Right atrium auricular region (tissue), 2 donors: ENCODE measurements at regions not wholly inside any gene's neighbourhood (a gene's known extent, or its start where the extent isn't known, plus 50 kb on each side); places are given as distances from the start of the nearest gene placed in this dataset.

ENCODE experiments used
- DNase-seq: peaks from one replicate; pipeline ENCODE4 v3.0.0-alpha.2; 2019; ENCODE audit warnings: low spot score
- H3K27ac ChIP-seq, 2 donors: fragments of 200-600 bp; sonication (generic); 1 replicate in 1 of 2; 2 replicates in 1 of 2; pipeline ENCODE4 v1.5.1; 2016 to 2019
- H3K27me3 ChIP-seq, 2 donors: fragments of 200-600 bp; sonication (generic); one replicate each; pipeline versions ENCODE4 v1.5.1 to v1.6.0; 2017 to 2019
- H3K36me3 ChIP-seq: fragments of 200-600 bp; sonication (generic); one replicate; pipeline ENCODE4 v1.5.1; 2016
- H3K4me1 ChIP-seq, 2 donors: fragments of 200-600 bp; sonication (generic); one replicate each; pipeline versions ENCODE4 v1.5.1 to v1.6.0; 2017 to 2019
- H3K4me3 ChIP-seq, 2 donors: fragments of 200-600 bp; sonication (generic); 1 replicate in 1 of 2; 2 replicates in 1 of 2; pipeline ENCODE4 v1.5.1; 2017 to 2019; ENCODE audit warnings: mild to moderate bottlenecking in 1 of 2, moderate library complexity in 1 of 2
- H3K9me3 ChIP-seq, 2 donors: fragments of 200-600 bp; sonication (generic); one replicate each; pipeline ENCODE4 v1.5.1; 2019
- CTCF ChIP-seq, 2 donors: fragments of 200-600 bp; sonication (generic); IDR thresholded peaks; one replicate each; pipeline ENCODE4 v1.5.1; 2019; ENCODE audit warnings: antibody characterized with exemption in 2 of 2

- no peaks in the 10 kb centered on the region for H3K4me1 ChIP-seq
- DNase-seq = no peak
- no peak overlapping the region for H3K4me3 ChIP-seq
- no peaks in the 10 kb centered on the region for H3K27me3 ChIP-seq
- H3K36me3 ChIP-seq = no peaks in the 10 kb centered on the region
- H3K27ac ChIP-seq = no peak overlapping the region
- H3K9me3 ChIP-seq = no peaks in the 10 kb centered on the region
- no peak for TF ChIP-seq CTCF (IDR thresholded peaks at IDR 0.05)
These were observed 50.2 kb upstream of the THSD7B start for GRCh38 chr2:136715146-136715545.

GRCh38 chr2:136714452-136714951, 50.8 kb upstream of the THSD7B start:
- DNase-seq = no peak
- Histone ChIP-seq H3K27me3 (no peaks in the 10 kb centered on the region), H3K9me3 (no peaks in the 10 kb centered on the region), H3K4me3 (no peak overlapping the region), H3K27ac (no peak overlapping the region), H3K4me1 (no peaks in the 10 kb centered on the region), H3K36me3 (no peaks in the 10 kb centered on the region)
- TF ChIP-seq CTCF (IDR thresholded peaks at IDR 0.05) = no peak

- DNase-seq = no peak
- H3K27ac ChIP-seq = no peak overlapping the region
- no peaks in the 10 kb centered on the region for H3K27me3 ChIP-seq
- no peaks in the 10 kb centered on the region for H3K4me1 ChIP-seq
- H3K36me3 ChIP-seq = no peaks in the 10 kb centered on the region
- H3K9me3 ChIP-seq = no peaks in the 10 kb centered on the region
- no peak for TF ChIP-seq CTCF (IDR thresholded peaks at IDR 0.05)
- H3K4me3 ChIP-seq = no peak overlapping the region
These were observed 51.6 kb upstream of the THSD7B start for GRCh38 chr2:136713739-136714138.

GRCh38 chr2:136705336-136705735, 60.0 kb upstream of the THSD7B start:
- H3K36me3 ChIP-seq = no peaks in the 10 kb centered on the region
- no peak overlapping the region for H3K27ac ChIP-seq
- H3K4me1 ChIP-seq = no peaks in the 10 kb centered on the region
- no peaks in the 10 kb centered on the region for H3K27me3 ChIP-seq
- H3K9me3 ChIP-seq = peaks cover 0 to 4% of the 10 kb centered on the region in 2 donors
- DNase-seq = no peak
- no peak overlapping the region for H3K4me3 ChIP-seq
- no peak for TF ChIP-seq CTCF (IDR thresholded peaks at IDR 0.05)

- H3K4me1 ChIP-seq = no peaks in the 10 kb centered on the region
- H3K27ac ChIP-seq = no peak overlapping the region
- peaks cover 0 to 16% of the 10 kb centered on the region in 2 donors for H3K9me3 ChIP-seq
- H3K4me3 ChIP-seq = no peak overlapping the region
- DNase-seq = no peak
- no peaks in the 10 kb centered on the region for H3K27me3 ChIP-seq
- no peak for TF ChIP-seq CTCF (IDR thresholded peaks at IDR 0.05)
- no peaks in the 10 kb centered on the region for H3K36me3 ChIP-seq
These were observed 62.1 kb upstream of the THSD7B start for GRCh38 chr2:136703214-136703613.

GRCh38 chr2:136696438-136696837, 68.9 kb upstream of the THSD7B start:
- Histone ChIP-seq H3K27me3 (no peaks in the 10 kb centered on the region), H3K36me3 (no peaks in the 10 kb centered on the region)

More at GRCh38 chr2:136696438-136696837, 68.9 kb upstream of the THSD7B start:
- TF ChIP-seq CTCF (IDR thresholded peaks at IDR 0.05) = no peak
- no peak for DNase-seq
- Histone ChIP-seq H3K27ac (no peak overlapping the region), H3K4me3 (no peak overlapping the region), H3K9me3 (peaks cover 0 to 16% of the 10 kb centered on the region in 2 donors), H3K4me1 (no peaks in the 10 kb centered on the region)
